Activated CD8-positive, alpha-beta T cell treated with anti-CD3 and anti-CD28 coated beads, Interleukin-2, amount 10 ng/mL, durations not matched to agents 7 days and 5 days (primary cell): ENCODE measurements at regions not wholly inside any gene's neighbourhood (a gene's known extent, or its start where the extent isn't known, plus 50 kb on each side); places are given as distances from the start of the nearest gene placed in this dataset.

Experiments
- ATAC-seq: fragments of 150-1000 bp; cut with Tn5 transposase; one replicate; pipeline ENCODE4 v1.10.0; 2021; ENCODE audit warnings: moderate library complexity
- CTCF ChIA-PET: fragments of 350-600 bp; sonication (Branson Sonifier 250); formaldehyde crosslinking; loops from one replicate; lab custom pipeline; 2021; ENCODE audit warnings: antibody characterized with exemption; lab: Charles Lee
- POLR2A ChIA-PET: fragments of 350-600 bp; sonication (Branson Sonifier 250); formaldehyde crosslinking; loops from one replicate; lab custom pipeline; 2021; ENCODE audit warnings: antibody characterized with exemption; lab: Charles Lee
- DNase-seq: peaks from one replicate; pipeline ENCODE4 v3.0.0-alpha.2; 2020
- H3K27ac Mint-ChIP-seq: one replicate; pipeline ENCODE4 v1.8.0; 2021; ENCODE audit warnings: mild to moderate bottlenecking, mixed read lengths
- H3K27me3 Mint-ChIP-seq: one replicate; pipeline ENCODE4 v1.8.0; 2021; ENCODE audit warnings: low read depth, mixed read lengths
- H3K36me3 Mint-ChIP-seq: one replicate; pipeline ENCODE4 v1.8.0; 2021; ENCODE audit warnings: low read depth, mixed read lengths
- H3K4me1 Mint-ChIP-seq: one replicate; pipeline ENCODE4 v1.8.0; 2021; ENCODE audit warnings: low read depth, mixed read lengths
- H3K4me3 Mint-ChIP-seq: one replicate; pipeline ENCODE4 v1.8.0; 2021; ENCODE audit warnings: mild to moderate bottlenecking, mixed read lengths
- H3K9me3 Mint-ChIP-seq: one replicate; pipeline ENCODE4 v1.8.0; 2022; ENCODE audit warnings: mixed read lengths; ENCODE audit not compliant: insufficient read depth

GRCh38 chr11:88404932-88405710 is 67.6 kb upstream of the CTSC start:
- no peak overlapping the region for H3K27ac Mint-ChIP-seq
- ChIA-PET CTCF (interaction anchor here (0.8 to 1.0 kb wide), 2 partner anchors 10 to 80 kb away, joined by 3 read pairs; no protein-coding TSS in a partner anchor), POLR2A (interaction anchor here (1.2 kb wide), 1 partner anchor 68 kb away, joined by 3 read pairs; the partner anchor contains the start of gene CTSC)

DNA sequence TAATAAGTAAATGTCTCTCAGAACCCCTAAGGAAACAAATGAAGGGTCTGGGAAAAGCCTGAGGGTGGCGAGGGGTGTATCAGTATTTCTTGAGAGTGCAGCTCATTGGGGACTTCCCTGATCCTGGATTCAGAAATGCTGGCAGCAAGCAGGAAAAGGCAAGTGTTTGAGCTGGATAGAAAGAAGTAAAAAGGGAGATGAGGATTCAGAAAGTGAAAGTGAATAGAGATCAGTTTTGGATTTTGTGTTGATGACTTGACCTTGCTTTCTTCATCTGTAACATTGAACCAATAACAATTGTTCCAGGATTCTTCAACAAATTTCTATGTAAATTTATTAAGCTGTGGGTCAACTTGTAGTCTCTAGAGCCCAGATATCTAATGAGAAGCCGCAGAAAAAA is 66.9 kb upstream of the CTSC start:
- ChIA-PET POLR2A (interaction anchor here (1.2 kb wide), 1 partner anchor 67 kb away, joined by 3 read pairs; the partner anchor contains the start of gene CTSC), CTCF (interaction anchor here (0.8 to 1.4 kb wide), 3 partner anchors 10 to 81 kb away, joined by 3 to 4 read pairs (median 3); no protein-coding TSS in a partner anchor)
- Mint-ChIP-seq H3K27ac (no peak overlapping the region), H3K4me3 (no peak overlapping the region), H3K9me3 (peaks cover 10% of the 10 kb centered on the region), H3K36me3 (peaks cover 16% of the 10 kb centered on the region), H3K4me1 (peaks cover 42% of the 10 kb centered on the region), H3K27me3 (no peaks in the 10 kb centered on the region)
- no peak for DNase-seq
- no peak for ATAC-seq

More at GRCh38 chr11:88404932-88405710, 67.6 kb upstream of the CTSC start:
- Mint-ChIP-seq H3K9me3 (peaks cover 10% of the 10 kb centered on the region), H3K4me3 (no peak overlapping the region), H3K36me3 (peaks cover 13% of the 10 kb centered on the region), H3K4me1 (peaks cover 42% of the 10 kb centered on the region), H3K27me3 (no peaks in the 10 kb centered on the region)
- no peak for ATAC-seq
- DNase-seq, result no peak

- POLR2A ChIA-PET, result no interaction called here
- Mint-ChIP-seq H3K4me3 (no peak overlapping the region), H3K27ac (no peak overlapping the region), H3K4me1 (peaks cover 52% of the 10 kb centered on the region), H3K9me3 (peaks cover 9% of the 10 kb centered on the region), H3K27me3 (no peaks in the 10 kb centered on the region), H3K36me3 (peaks cover 16% of the 10 kb centered on the region)
- DNase-seq (no peak), ATAC-seq (no peak)
- CTCF ChIA-PET, result interaction anchor here (1.0 to 1.7 kb wide), 2 partner anchors 9 to 13 kb away, joined by 3 to 4 read pairs; no protein-coding TSS in a partner anchor
Observed at GRCh38 chr11:88402784-88403183, 65.2 kb upstream of the CTSC start.

- Mint-ChIP-seq H3K36me3 (peaks cover 13% of the 10 kb centered on the region), H3K4me3 (no peak overlapping the region), H3K4me1 (peaks cover 49% of the 10 kb centered on the region), H3K27me3 (no peaks in the 10 kb centered on the region), H3K9me3 (peaks cover 5% of the 10 kb centered on the region), H3K27ac (no peak overlapping the region)
- POLR2A ChIA-PET, result no interaction called here
- ATAC-seq (no peak), DNase-seq (no peak)
- CTCF ChIA-PET, result interaction anchor here (1.0 to 1.7 kb wide), 2 partner anchors 9 to 13 kb away, joined by 3 to 4 read pairs; no protein-coding TSS in a partner anchor
Observed at GRCh38 chr11:88402192-88402715, 64.7 kb upstream of the CTSC start.

GRCh38 chr11:88398791-88399570 is 61.4 kb upstream of the CTSC start:
- no peak overlapping the region for H3K4me3 Mint-ChIP-seq
- H3K9me3 Mint-ChIP-seq, result no peaks in the 10 kb centered on the region
- H3K36me3 Mint-ChIP-seq, result peaks cover 3% of the 10 kb centered on the region
- H3K27me3 Mint-ChIP-seq, result no peaks in the 10 kb centered on the region
- no peak overlapping the region for H3K27ac Mint-ChIP-seq
- ChIA-PET CTCF (no interaction called here), POLR2A (interaction anchor here (0.8 kb wide), 1 partner anchor 38 kb away, joined by 3 read pairs; no protein-coding TSS in a partner anchor)
- ATAC-seq (no peak), DNase-seq (no peak)
- H3K4me1 Mint-ChIP-seq, result peaks cover 19% of the 10 kb centered on the region

GRCh38 chr11:88398372-88398771 is 60.8 kb upstream of the CTSC start:
- peaks cover 3% of the 10 kb centered on the region for H3K36me3 Mint-ChIP-seq
- no peaks in the 10 kb centered on the region for H3K9me3 Mint-ChIP-seq
- H3K4me3 Mint-ChIP-seq, result no peak overlapping the region
- peaks cover 17% of the 10 kb centered on the region for H3K4me1 Mint-ChIP-seq
- no peak for DNase-seq
- CTCF ChIA-PET, result no interaction called here
- peak; percentile 51 for ATAC-seq
- H3K27me3 Mint-ChIP-seq, result no peaks in the 10 kb centered on the region
- POLR2A ChIA-PET, result interaction anchor here (0.8 kb wide), 1 partner anchor 39 kb away, joined by 3 read pairs; no protein-coding TSS in a partner anchor
- no peak overlapping the region for H3K27ac Mint-ChIP-seq

GRCh38 chr11:88390254-88390653 is 52.7 kb upstream of the CTSC start:
- H3K9me3 Mint-ChIP-seq, result no peaks in the 10 kb centered on the region
- ChIA-PET CTCF (no interaction called here), POLR2A (no interaction called here)
- no peak for DNase-seq
- no peak for ATAC-seq
- H3K36me3 Mint-ChIP-seq, result peaks cover 4% of the 10 kb centered on the region
- no peak overlapping the region for H3K4me3 Mint-ChIP-seq
- H3K27me3 Mint-ChIP-seq, result no peaks in the 10 kb centered on the region
- H3K27ac Mint-ChIP-seq, result no peak overlapping the region
- H3K4me1 Mint-ChIP-seq, result no peaks in the 10 kb centered on the region

DNA sequence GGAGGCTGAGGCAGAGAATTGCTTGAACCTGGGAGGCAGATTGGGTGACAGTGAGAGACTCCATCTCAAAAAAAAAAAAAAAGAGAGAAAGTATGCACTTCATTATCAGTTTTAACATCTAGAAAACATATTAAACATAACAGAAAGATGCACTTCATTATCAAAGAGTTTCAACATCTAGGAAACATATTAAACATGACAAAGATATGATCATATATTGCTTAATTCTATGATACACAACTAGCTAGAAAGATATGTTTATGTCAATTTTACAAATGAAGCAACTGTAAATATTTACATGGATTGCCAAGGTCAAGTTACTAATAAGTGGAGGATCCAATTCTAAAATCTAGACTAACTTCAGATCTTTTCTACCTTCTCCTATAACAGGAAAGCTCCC is 50.4 kb upstream of the CTSC start:
- ATAC-seq (no peak), DNase-seq (no peak)
- CTCF ChIA-PET, result interaction anchor here (0.7 kb wide), 1 partner anchor 92 kb away, joined by 3 read pairs; no protein-coding TSS in a partner anchor
- Mint-ChIP-seq H3K27ac (no peak overlapping the region), H3K4me3 (no peak overlapping the region), H3K9me3 (no peaks in the 10 kb centered on the region), H3K4me1 (no peaks in the 10 kb centered on the region), H3K27me3 (no peaks in the 10 kb centered on the region), H3K36me3 (peaks cover 4% of the 10 kb centered on the region)
- POLR2A ChIA-PET, result no interaction called here
